Thyroid gland (tissue), 4 donors: ENCODE measurements at regions not wholly inside any gene's neighbourhood (a gene's known extent, or its start where the extent isn't known, plus 50 kb on each side); places are given as distances from the start of the nearest gene placed in this dataset.

Source experiments
- POLR2A ChIP-seq, 2 donors: fragments of 450-650 bp; IDR thresholded peaks; one replicate each; pipeline ENCODE4 v1.6.1; 2017; ENCODE audit warnings: antibody characterized with exemption in 2 of 2, mild to moderate bottlenecking in 2 of 2, moderate library complexity in 1 of 2
- TF ChIP-seq, protein P1 (sequence below), 6 experiments: fragments of 200-600 bp in 3 of 6; fragments of 450-650 bp in 3 of 6; sonication (generic) in 3 of 6; IDR thresholded peaks; one replicate each; pipeline ENCODE4 v1.5.1; 2016 to 2019; ENCODE audit warnings: antibody characterized with exemption in 6 of 6, mild to moderate bottlenecking in 2 of 6, inconsistent platforms in 1 of 6, moderate library complexity in 1 of 6

DNA sequence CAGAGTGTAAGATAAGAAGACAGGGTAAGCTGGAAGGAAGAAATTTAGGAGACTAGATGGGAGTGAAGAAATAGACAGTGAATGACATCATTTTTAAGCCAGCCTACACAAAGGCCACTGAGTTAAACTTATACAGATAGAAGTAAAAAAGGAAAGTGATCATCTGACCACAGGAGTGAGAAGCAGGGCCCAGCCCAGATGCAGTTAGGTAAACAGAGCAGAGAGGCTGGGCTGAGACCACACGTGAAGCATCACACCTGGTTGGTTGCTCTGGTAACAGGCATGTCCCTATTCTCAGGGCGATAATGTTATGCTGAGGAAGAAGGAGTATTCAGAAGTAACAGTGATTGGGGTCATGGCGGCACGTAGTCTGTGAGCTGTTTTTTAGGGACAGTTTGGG, 1079.4 kb downstream of the AACS start:
- TF ChIP-seq, protein P1, sequence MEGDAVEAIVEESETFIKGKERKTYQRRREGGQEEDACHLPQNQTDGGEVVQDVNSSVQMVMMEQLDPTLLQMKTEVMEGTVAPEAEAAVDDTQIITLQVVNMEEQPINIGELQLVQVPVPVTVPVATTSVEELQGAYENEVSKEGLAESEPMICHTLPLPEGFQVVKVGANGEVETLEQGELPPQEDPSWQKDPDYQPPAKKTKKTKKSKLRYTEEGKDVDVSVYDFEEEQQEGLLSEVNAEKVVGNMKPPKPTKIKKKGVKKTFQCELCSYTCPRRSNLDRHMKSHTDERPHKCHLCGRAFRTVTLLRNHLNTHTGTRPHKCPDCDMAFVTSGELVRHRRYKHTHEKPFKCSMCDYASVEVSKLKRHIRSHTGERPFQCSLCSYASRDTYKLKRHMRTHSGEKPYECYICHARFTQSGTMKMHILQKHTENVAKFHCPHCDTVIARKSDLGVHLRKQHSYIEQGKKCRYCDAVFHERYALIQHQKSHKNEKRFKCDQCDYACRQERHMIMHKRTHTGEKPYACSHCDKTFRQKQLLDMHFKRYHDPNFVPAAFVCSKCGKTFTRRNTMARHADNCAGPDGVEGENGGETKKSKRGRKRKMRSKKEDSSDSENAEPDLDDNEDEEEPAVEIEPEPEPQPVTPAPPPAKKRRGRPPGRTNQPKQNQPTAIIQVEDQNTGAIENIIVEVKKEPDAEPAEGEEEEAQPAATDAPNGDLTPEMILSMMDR (IDR thresholded peaks at IDR 0.05): no peak
- TF ChIP-seq POLR2A (IDR thresholded peaks at IDR 0.05): no peak
